Cardiac muscle cell (in vitro differentiated cells and primary cell): ENCODE measurements at regions not wholly inside any gene's neighbourhood (a gene's known extent, or its start where the extent isn't known, plus 50 kb on each side); places are given as distances from the start of the nearest gene placed in this dataset.

Experiments used
- DNase-seq, 2 donors: peaks; one replicate each; pipeline versions ENCODE4 v3.0.0 to v3.0.0-alpha.2; 2010 to 2017; ENCODE audit warnings: low read depth in 1 of 2, low spot score in 1 of 2
- H3K27ac ChIP-seq: fragments of 200-600 bp; sonication (generic); 2 replicates; pipeline ENCODE4 v1.5.1; 2016
- H3K27me3 ChIP-seq: fragments of 200-600 bp; sonication (generic); 2 replicates; pipeline ENCODE4 v1.6.0; 2016; ENCODE audit warnings: control low read depth
- H3K36me3 ChIP-seq: fragments of 200-600 bp; sonication (generic); 2 replicates; pipeline ENCODE4 v1.5.1; 2016; ENCODE audit warnings: control low read depth
- H3K4me1 ChIP-seq: fragments of 200-600 bp; sonication (generic); 2 replicates; pipeline ENCODE4 v1.8.1; 2017; ENCODE audit warnings: low read depth, mild to moderate bottlenecking, mixed run types
- H3K4me3 ChIP-seq: fragments of 200-600 bp; sonication (generic); 2 replicates; pipeline ENCODE4 v1.5.1; 2016; ENCODE audit warnings: mild to moderate bottlenecking
- H3K9me3 ChIP-seq: fragments of 200-600 bp; sonication (generic); 2 replicates; pipeline ENCODE4 v1.5.1; 2017; ENCODE audit warnings: low read depth, mild to moderate bottlenecking, control low read depth
- CTCF ChIP-seq: IDR thresholded peaks from 2 replicates; pipeline ENCODE4 v1.5.1; 2012; ENCODE audit warnings: low read depth, mild to moderate bottlenecking, low read length

DNA sequence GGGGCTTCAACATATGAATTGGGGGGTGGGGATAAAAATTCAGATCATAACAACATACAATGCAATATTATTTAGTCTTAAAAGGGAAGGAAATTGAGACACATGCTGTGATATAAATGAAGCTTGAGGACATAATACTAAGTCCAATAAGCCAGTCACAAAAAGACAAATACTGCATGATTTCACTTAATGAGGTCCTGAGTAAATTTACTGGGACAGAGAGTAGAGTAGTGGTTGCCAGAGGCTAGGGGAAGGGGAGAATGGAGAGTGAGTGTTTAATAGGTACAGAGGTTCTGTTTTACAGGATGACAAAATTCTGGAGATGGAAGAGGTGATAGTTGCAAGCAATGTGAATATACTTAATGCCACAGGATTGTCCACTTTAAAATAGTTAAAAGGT lies 89.2 kb upstream of the RAPGEF2 start:
- no peaks in the 10 kb centered on the region for H3K27me3 ChIP-seq
- TF ChIP-seq CTCF = no peak
- H3K36me3 ChIP-seq = no peaks in the 10 kb centered on the region

GRCh38 chr4:159014859-159015258 lies 88.0 kb upstream of the RAPGEF2 start:
- no peak overlapping the region for H3K4me3 ChIP-seq
- H3K27me3 ChIP-seq = no peaks in the 10 kb centered on the region
- no peaks in the 10 kb centered on the region for H3K4me1 ChIP-seq
- DNase-seq = no peak
- no peaks in the 10 kb centered on the region for H3K36me3 ChIP-seq
- no peak overlapping the region for H3K27ac ChIP-seq
- TF ChIP-seq CTCF = no peak
- H3K9me3 ChIP-seq = no peaks in the 10 kb centered on the region

More for the DNA sequence above, 89.2 kb upstream of the RAPGEF2 start:
- no peaks in the 10 kb centered on the region for H3K4me1 ChIP-seq
- H3K4me3 ChIP-seq = no peak overlapping the region
- no peaks in the 10 kb centered on the region for H3K9me3 ChIP-seq
- no peak overlapping the region for H3K27ac ChIP-seq
- no peak for DNase-seq

GRCh38 chr4:159015841-159016240 lies 87.0 kb upstream of the RAPGEF2 start:
- no peaks in the 10 kb centered on the region for H3K9me3 ChIP-seq
- H3K4me3 ChIP-seq = no peak overlapping the region
- no peak for DNase-seq
- no peaks in the 10 kb centered on the region for H3K27me3 ChIP-seq
- no peak overlapping the region for H3K27ac ChIP-seq
- no peaks in the 10 kb centered on the region for H3K36me3 ChIP-seq
- TF ChIP-seq CTCF = no peak
- no peaks in the 10 kb centered on the region for H3K4me1 ChIP-seq

- peak; percentile 23 to 55 for DNase-seq
- H3K4me1 ChIP-seq = peaks cover 4% of the 10 kb centered on the region
- H3K27ac ChIP-seq = no peak overlapping the region
- no peaks in the 10 kb centered on the region for H3K9me3 ChIP-seq
- no peak overlapping the region for H3K4me3 ChIP-seq
- no peaks in the 10 kb centered on the region for H3K27me3 ChIP-seq
- no peaks in the 10 kb centered on the region for H3K36me3 ChIP-seq
- TF ChIP-seq CTCF = peak; percentile 20
Observed at GRCh38 chr4:159016593-159017024, 86.3 kb upstream of the RAPGEF2 start.

- H3K4me1 ChIP-seq = peaks cover 5% of the 10 kb centered on the region
- no peak overlapping the region for H3K4me3 ChIP-seq
- DNase-seq = no peak
- H3K27me3 ChIP-seq = no peaks in the 10 kb centered on the region
- H3K36me3 ChIP-seq = no peaks in the 10 kb centered on the region
- no peak overlapping the region for H3K27ac ChIP-seq
- no peaks in the 10 kb centered on the region for H3K9me3 ChIP-seq
- TF ChIP-seq CTCF = no peak
Observed at GRCh38 chr4:159017323-159018026, 85.4 kb upstream of the RAPGEF2 start.
